ENCODE measurements at regions not wholly inside any gene's neighbourhood (a gene's known extent, or its start where the extent isn't known, plus 50 kb on each side); places are given as distances from the start of the nearest gene placed in this dataset.
A peak's percentile ranks its signal among the peaks of the same experiment; 100 is the strongest.

GRCh38 chr10:3494838-3495230 lies 290.2 kb downstream of the KLF6 start:
- FAIRE-seq (no peak), DNase-seq (ENCODE audit: insufficient read length, low spot score) (no peak)

DNA sequence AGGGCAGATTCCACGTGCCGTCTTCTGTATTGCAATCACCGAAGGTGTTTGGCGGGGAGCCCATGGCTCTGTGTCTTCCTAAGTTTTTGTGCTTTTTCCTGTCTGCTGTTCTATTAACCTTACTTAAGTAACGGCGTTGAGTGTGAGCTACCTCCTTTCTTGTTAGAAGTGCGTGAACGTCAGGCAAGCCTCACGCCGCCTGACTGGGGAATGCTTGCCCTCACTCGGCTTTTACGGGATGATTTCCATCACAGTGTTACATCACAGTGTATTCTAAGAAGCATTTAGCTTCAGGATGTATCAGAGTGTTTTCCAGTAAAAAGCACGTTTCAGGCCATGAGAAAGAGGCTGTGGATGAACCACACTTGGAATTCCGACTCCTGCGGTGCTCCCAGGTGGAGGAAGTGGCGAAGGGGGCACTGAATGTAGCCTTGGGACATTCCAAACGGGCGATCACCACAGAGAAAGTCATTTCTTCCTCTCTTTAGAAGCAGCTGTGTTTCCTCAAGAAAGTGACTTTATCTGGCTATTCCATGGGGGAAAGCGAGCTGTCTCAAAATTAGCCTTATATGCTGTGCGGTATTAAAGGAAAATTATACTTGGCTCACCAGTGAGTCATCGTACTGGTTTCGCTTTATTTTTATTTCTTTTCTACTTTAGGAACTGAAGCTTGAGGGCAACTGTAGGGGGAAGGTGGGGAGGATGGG lies 290.7 kb downstream of the KLF6 start:
- FAIRE-seq (no peak), DNase-seq (ENCODE audit: insufficient read length, low spot score) (no peak)

DNA sequence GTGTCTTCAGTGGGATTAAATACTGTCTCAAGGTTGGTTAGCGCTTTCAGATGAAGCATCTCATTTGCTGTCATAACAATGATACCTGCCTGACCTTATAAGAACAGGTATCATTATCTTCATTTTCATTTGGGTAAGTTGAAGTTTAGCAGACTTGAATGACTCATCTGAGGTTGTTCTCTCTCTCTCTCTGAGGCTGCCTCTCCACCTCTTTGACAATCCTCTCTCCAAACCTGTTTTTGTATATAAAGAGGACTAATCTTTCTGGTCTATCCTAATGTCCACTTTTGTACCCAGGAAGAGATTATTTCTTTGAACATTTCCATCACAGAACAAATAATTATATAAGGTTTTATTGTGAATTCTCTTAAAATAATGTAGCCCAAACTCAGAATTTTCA lies 291.4 kb downstream of the KLF6 start:
- no peak for FAIRE-seq
- no peak for DNase-seq (ENCODE audit: insufficient read length, low spot score)

DNA sequence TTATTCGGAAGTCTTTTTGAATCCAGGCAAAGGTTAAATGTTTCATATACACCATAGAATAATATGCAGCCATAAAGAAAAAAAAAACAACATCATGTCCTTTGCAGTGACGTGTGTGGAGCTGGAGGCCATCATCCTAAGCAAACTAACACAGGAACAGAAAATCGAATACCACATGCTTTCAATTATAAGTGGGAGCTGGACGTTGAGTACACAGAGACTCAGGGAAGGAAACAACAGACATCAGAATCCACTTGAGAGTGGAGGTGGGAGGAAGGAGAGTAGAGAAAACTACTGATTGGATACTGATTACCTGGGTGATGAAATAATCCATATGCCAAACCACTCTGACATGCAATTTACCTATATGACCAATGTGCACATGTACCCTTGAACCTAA lies 293.4 kb downstream of the KLF6 start:
- FAIRE-seq (no peak), DNase-seq (ENCODE audit: insufficient read length, low spot score) (no peak)

DNA sequence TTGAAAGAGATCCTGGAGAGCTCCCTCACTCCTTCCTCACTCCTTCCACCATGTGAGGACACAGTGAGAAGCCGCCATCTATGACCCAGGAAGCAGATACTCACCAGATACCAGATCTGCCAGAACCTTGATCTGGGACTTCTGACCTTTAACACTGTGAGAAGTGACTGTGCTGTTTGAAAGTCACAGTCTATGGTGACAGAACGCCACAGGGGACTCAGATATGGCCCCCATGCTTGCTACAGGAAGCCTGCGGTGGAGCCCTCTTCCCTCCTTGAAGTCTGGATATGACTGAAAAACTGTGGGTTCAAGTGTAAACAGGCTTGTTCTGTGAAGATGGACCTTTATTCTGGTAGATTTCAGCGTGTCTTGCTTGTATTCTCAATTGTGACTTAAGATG lies 297.8 kb downstream of the KLF6 start:
- FAIRE-seq (no peak), DNase-seq (ENCODE audit: insufficient read length, low spot score) (no peak)

GRCh38 chr10:3486346-3487065 lies 298.5 kb downstream of the KLF6 start:
- FAIRE-seq = no peak
- no peak for DNase-seq (ENCODE audit: insufficient read length, low spot score)

DNA sequence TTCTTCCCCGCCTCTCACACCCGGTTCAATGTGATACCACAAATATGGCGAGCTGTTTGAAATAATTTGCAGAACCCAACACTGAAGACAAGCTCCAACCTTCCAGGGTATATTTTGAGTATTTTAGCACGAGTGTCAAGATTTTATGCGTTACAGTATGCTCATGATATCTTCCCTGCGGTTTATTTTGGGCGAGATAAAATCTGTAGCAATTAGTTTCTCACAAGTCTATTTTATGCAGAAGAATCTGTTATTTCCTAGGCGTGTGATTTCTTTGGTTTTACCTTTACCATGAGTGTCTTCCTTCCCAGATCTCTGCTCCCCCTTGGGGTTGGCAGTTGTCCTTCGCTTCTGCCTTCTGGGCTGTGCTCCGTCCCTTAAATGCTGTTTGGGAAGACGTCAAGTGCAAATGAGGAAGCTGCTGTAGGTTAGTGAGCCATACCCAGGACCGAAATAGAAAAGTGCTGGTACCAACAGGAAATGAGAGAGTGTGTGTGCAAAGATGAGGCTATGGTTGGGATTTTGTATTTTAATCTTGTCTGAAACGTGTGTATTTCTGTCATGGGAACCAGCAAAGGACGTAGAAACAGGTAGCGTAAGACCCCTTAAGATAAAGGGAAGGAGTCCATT lies 299.8 kb downstream of the KLF6 start:
- no peak for FAIRE-seq
- no peak for DNase-seq (ENCODE audit: insufficient read length, low spot score)

- FAIRE-seq (no peak), DNase-seq (ENCODE audit: insufficient read length, low spot score) (no peak)
Measured at GRCh38 chr10:3484306-3485056, 300.5 kb downstream of the KLF6 start.

GRCh38 chr10:3482200-3482993 lies 302.6 kb downstream of the KLF6 start:
- FAIRE-seq (peak; percentile 76), DNase-seq (ENCODE audit: insufficient read length, low spot score) (peak; percentile 85)

GRCh38 chr10:3481496-3481895 lies 303.5 kb downstream of the KLF6 start:
- FAIRE-seq = no peak

DNA sequence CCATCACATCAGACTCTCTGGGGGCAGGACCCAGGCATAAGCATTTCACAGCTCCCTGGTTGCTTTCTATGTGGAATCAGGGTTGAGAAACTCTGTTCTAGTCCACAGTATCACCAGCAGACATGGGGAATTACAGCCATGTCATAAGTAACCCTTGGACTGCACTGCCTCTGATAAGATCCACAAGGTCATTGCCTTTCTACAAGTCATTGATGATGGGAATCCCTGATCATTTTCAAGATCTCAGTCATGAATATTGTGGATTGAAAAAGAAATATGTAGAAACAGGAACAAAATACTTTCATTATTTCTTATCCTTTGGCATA lies 304.1 kb downstream of the KLF6 start:
- DNase-seq (ENCODE audit: insufficient read length, low spot score) (no peak), FAIRE-seq (no peak)

More at GRCh38 chr10:3481496-3481895, 303.5 kb downstream of the KLF6 start:
- no peak for DNase-seq (ENCODE audit: insufficient read length, low spot score)

- FAIRE-seq (no peak), DNase-seq (ENCODE audit: insufficient read length, low spot score) (no peak)
Measured at GRCh38 chr10:3480281-3480989, 304.6 kb downstream of the KLF6 start.

DNA sequence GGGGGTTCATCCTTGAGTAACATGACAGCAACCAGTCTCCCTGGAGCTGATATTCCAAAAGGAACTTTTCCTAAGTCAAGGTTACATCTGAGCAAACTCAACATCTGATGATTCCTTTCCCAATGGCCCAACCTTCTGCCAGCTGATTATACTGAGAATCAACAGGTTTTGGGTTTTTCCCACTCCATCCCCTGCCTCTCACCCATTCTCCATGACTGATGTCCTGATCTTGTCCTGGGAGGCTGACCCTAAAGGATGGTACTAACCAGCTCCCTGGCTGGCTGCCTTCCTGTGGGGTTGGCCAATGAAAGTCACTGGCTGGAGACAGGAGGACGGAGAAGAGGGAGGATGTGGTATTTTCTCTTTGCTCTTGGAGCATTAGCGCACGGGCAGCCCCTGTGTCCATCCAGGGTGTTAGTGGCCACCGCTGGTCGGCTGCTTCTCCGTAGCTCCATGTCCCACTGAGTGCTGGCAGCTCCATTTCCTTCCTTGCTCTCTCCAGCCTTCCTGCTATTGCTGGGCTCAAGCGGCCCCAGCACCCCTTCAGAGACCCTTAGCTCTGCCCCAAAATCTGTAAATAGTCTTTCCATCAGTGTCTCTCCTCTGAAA lies 306.2 kb upstream of the PITRM1 start:
- DNase-seq (ENCODE audit: insufficient read length, low spot score) (no peak), FAIRE-seq (no peak)

DNA sequence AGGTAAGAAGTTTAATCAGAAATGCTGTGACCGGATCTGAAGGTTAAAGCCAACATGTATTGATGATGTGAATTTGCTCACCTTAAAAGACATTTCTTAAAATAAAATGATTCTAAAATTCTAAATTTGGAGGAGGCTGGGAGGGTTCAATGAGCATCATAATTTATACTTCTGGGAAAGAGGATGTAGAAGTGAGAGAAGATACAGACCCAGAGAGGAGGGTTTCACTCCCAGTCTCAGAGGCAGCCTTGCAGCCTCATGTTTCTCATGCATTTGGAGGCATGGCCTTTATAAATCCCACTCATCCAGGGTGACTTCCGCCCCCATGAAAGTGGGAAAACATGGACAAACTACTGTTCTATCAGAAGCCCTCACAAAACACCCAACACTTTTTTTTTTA lies 305.6 kb upstream of the PITRM1 start:
- FAIRE-seq (no peak), DNase-seq (ENCODE audit: insufficient read length, low spot score) (no peak)

GRCh38 chr10:3477683-3478082 lies 305.1 kb upstream of the PITRM1 start:
- FAIRE-seq (no peak), DNase-seq (ENCODE audit: insufficient read length, low spot score) (no peak)

DNA sequence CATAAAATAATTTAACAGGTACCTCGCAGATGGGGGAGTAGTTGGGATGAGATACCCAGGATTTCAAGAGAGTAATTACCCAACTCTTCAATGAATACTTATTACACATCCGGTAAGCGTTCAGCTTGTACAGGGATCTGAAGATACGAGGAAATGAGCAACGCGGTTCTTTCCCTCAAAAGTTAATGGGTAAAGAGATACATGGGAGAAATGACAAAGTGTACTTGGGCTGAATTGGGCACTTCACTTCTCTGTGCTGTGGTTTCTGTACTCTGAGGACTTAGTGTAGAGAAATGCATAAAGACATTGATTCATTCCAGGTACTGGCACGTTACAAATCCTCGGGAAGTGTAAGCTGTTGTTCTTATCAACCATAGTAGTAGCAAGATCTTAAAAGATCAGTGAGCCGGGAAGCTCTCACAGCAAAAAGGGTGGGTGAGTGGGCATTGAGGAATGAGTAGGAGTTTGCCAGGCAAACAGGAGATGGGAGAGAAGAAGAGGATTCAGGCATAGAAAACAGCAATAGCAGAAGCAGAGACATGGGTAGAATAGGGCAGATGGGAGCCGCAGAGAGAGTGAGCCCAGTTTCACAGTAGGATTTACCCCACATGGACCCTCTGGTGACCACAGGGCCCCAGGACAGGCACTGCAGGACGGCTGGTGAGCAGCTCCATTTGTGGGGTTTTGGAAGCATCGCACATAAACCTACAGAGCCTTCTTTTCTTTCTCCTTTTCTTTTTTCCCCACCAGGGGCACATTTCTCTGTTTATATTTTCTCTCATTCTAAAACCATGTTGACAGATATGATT lies 304.3 kb upstream of the PITRM1 start:
- DNase-seq (ENCODE audit: insufficient read length, low spot score) (no peak), FAIRE-seq (no peak)

GRCh38 chr10:3476186-3476585 lies 303.6 kb upstream of the PITRM1 start:
- no peak for DNase-seq (ENCODE audit: insufficient read length, low spot score)
- no peak for FAIRE-seq

- FAIRE-seq (no peak), DNase-seq (ENCODE audit: insufficient read length, low spot score) (no peak)
Measured at GRCh38 chr10:3475367-3475766, 302.8 kb upstream of the PITRM1 start.

- no peak for FAIRE-seq
- DNase-seq (ENCODE audit: insufficient read length, low spot score) = no peak
Measured at GRCh38 chr10:3474266-3474665, 301.7 kb upstream of the PITRM1 start.
